Retinal pigment epithelial cell (primary cell): ENCODE measurements at regions not wholly inside any gene's neighbourhood (a gene's known extent, or its start where the extent isn't known, plus 50 kb on each side); places are given as distances from the start of the nearest gene placed in this dataset.

ENCODE experiments used
- DNase-seq: peaks from one replicate; pipeline ENCODE4 v3.0.0-alpha.2; 2010; ENCODE audit warnings: low read depth
- H3K4me3 ChIP-seq: 2 replicates; pipeline ENCODE4 v1.5.1; 2011; ENCODE audit warnings: mild to moderate bottlenecking, low read length, control low read depth, moderate library complexity
- CTCF ChIP-seq: conservative IDR thresholded peaks from 2 replicates; pipeline ENCODE4 v1.5.1; 2011; ENCODE audit warnings: low read depth, low read length, control low read depth, inconsistent platforms

DNA sequence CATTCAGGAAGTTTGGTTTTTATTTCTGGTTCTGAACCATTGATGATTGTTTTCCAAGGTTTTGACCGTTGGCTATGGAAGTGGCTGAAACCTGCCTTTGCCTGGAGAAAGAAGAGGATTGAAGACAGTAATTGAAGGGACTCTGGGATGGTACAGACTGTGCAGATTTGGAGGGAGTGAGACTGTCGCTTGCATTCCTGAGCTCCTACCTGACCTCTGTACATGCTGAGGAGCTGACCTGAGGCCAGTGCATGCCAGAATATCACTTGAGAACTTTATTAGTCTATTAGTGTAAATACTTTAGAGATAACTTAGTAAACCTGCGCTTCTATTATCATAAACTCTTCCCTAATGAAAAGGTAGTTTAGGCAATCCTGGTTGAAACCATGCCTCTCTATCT is 276.4 kb downstream of the IRS2 start:
- TF ChIP-seq CTCF, result no peak
- H3K4me3 ChIP-seq, result no peak overlapping the region
- DNase-seq, result no peak

DNA sequence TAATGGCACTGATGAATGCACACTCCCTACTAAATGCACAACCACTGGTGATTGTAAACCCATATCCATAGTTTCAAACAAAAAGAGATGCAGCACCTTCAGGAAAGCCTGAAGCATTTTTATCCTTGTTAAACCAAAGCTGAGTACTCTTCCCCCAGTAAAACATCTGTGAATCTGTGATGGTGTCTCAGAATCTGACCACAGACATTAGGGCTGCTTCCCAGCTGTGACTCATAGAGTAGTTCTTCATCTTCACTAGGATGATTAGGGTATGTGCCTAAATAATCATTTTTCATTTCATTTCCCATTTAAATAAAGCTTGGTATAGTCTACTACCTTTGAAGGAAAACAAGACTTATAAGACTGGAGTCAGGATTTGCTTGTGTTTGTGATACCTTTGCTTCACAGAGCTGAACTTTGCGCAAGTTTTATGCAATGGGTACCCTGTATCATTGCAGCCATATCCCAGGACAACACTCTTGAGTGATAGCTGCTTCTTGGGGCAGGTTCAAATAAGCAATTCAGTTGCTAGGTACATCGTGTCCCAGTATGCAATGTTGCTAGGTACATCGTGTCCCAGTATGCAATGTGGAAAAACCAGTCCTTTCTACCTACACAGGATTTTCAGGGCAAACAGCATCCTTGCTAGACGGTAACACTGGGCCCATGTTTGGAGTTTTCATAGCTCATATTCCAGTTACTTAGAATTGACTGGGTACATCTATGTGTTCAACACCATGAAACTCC is 277.1 kb downstream of the IRS2 start:
- TF ChIP-seq CTCF, result no peak
- no peak for DNase-seq
- H3K4me3 ChIP-seq, result no peak overlapping the region

- TF ChIP-seq CTCF, result peak; percentile 19
- no peak for DNase-seq
- H3K4me3 ChIP-seq, result no peak overlapping the region
Observed at GRCh38 chr13:109500146-109500773, 286.1 kb downstream of the IRS2 start.

GRCh38 chr13:109497917-109498316 is 288.5 kb downstream of the IRS2 start:
- no peak overlapping the region for H3K4me3 ChIP-seq
- no peak for DNase-seq
- TF ChIP-seq CTCF, result no peak

GRCh38 chr13:109496216-109496615 is 290.2 kb downstream of the IRS2 start:
- DNase-seq, result no peak
- no peak for TF ChIP-seq CTCF
- no peak overlapping the region for H3K4me3 ChIP-seq

- no peak overlapping the region for H3K4me3 ChIP-seq
- TF ChIP-seq CTCF, result no peak
- DNase-seq, result no peak
Observed at GRCh38 chr13:109494925-109495369, 291.4 kb downstream of the IRS2 start.

GRCh38 chr13:109485136-109485794 is 301.1 kb downstream of the IRS2 start:
- TF ChIP-seq CTCF, result no peak
- no peak for DNase-seq
- H3K4me3 ChIP-seq, result no peak overlapping the region
